ENCODE measurements at regions not wholly inside any gene's neighbourhood (a gene's known extent, or its start where the extent isn't known, plus 50 kb on each side); places are given as distances from the start of the nearest gene placed in this dataset.
A peak's percentile ranks its signal among the peaks of the same experiment; 100 is the strongest.
"Not testable (repeated sequence)": the region's sequence is repeated elsewhere in the genome, so short reads cannot be mapped to it uniquely, and the experiment has no call there.

GRCh38 chr3:146757759-146758158, 152.6 kb upstream of the PLSCR5 start:
- DNase-seq = no peak
- in situ Hi-C loops (cut with HindIII; ENCODE audit: low pct_ligation_motif_present, low pct_unique_long_range_greater_than_20kb, low sequenced_read_pairs) = no loop called here

GRCh38 chr3:146750196-146750595, 145.1 kb upstream of the PLSCR5 start:
- in situ Hi-C loops (cut with HindIII; ENCODE audit: low pct_ligation_motif_present, low pct_unique_long_range_greater_than_20kb, low sequenced_read_pairs) = no loop called here
- DNase-seq = no peak

GRCh38 chr3:146747928-146748327, 142.8 kb upstream of the PLSCR5 start:
- DNase-seq = peak; percentile 25
- in situ Hi-C loops (cut with HindIII; ENCODE audit: low pct_ligation_motif_present, low pct_unique_long_range_greater_than_20kb, low sequenced_read_pairs) = no loop called here

GRCh38 chr3:146747051-146747450, 141.9 kb upstream of the PLSCR5 start:
- in situ Hi-C loops (cut with HindIII; ENCODE audit: low pct_ligation_motif_present, low pct_unique_long_range_greater_than_20kb, low sequenced_read_pairs) = no loop called here
- no peak for DNase-seq

- in situ Hi-C loops (cut with HindIII; ENCODE audit: low pct_ligation_motif_present, low pct_unique_long_range_greater_than_20kb, low sequenced_read_pairs) = no loop called here
Observed at GRCh38 chr3:146746190-146746589, 141.0 kb upstream of the PLSCR5 start.

GRCh38 chr3:146739203-146739671, 134.1 kb upstream of the PLSCR5 start:
- in situ Hi-C loops (cut with HindIII; ENCODE audit: low pct_ligation_motif_present, low pct_unique_long_range_greater_than_20kb, low sequenced_read_pairs) = no loop called here
- no peak for DNase-seq

More at GRCh38 chr3:146746190-146746589, 141.0 kb upstream of the PLSCR5 start:
- no peak for DNase-seq

- in situ Hi-C loops (cut with HindIII; ENCODE audit: low pct_ligation_motif_present, low pct_unique_long_range_greater_than_20kb, low sequenced_read_pairs) = no loop called here
- no peak for DNase-seq
Observed at GRCh38 chr3:146732325-146732724, 127.2 kb upstream of the PLSCR5 start.

- no peak for DNase-seq
Observed at GRCh38 chr3:146715170-146715569, 110.0 kb upstream of the PLSCR5 start.

GRCh38 chr3:146712806-146713205, 107.7 kb upstream of the PLSCR5 start:
- in situ Hi-C loops (cut with HindIII; ENCODE audit: low pct_ligation_motif_present, low pct_unique_long_range_greater_than_20kb, low sequenced_read_pairs) = no loop called here
- DNase-seq = no peak

More at GRCh38 chr3:146715170-146715569, 110.0 kb upstream of the PLSCR5 start:
- in situ Hi-C loops (cut with HindIII; ENCODE audit: low pct_ligation_motif_present, low pct_unique_long_range_greater_than_20kb, low sequenced_read_pairs) = no loop called here

- DNase-seq = no peak
- in situ Hi-C loops (cut with HindIII; ENCODE audit: low pct_ligation_motif_present, low pct_unique_long_range_greater_than_20kb, low sequenced_read_pairs) = no loop called here
Observed at GRCh38 chr3:146709969-146710368, 104.8 kb upstream of the PLSCR5 start.

GRCh38 chr3:146705225-146705624, 100.1 kb upstream of the PLSCR5 start:
- in situ Hi-C loops (cut with HindIII; ENCODE audit: low pct_ligation_motif_present, low pct_unique_long_range_greater_than_20kb, low sequenced_read_pairs) = no loop called here
- DNase-seq = no peak

GRCh38 chr3:146702237-146702636, 97.1 kb upstream of the PLSCR5 start:
- in situ Hi-C loops (cut with HindIII; ENCODE audit: low pct_ligation_motif_present, low pct_unique_long_range_greater_than_20kb, low sequenced_read_pairs) = no loop called here
- DNase-seq = no peak

GRCh38 chr3:146701246-146701645, 96.1 kb upstream of the PLSCR5 start:
- in situ Hi-C loops (cut with HindIII; ENCODE audit: low pct_ligation_motif_present, low pct_unique_long_range_greater_than_20kb, low sequenced_read_pairs) = no loop called here
- no peak for DNase-seq

- in situ Hi-C loops (cut with HindIII; ENCODE audit: low pct_ligation_motif_present, low pct_unique_long_range_greater_than_20kb, low sequenced_read_pairs); DNase-seq: not testable (repeated sequence)
Observed at GRCh38 chr3:146700025-146700424, 94.9 kb upstream of the PLSCR5 start.

- in situ Hi-C loops (cut with HindIII; ENCODE audit: low pct_ligation_motif_present, low pct_unique_long_range_greater_than_20kb, low sequenced_read_pairs) = no loop called here
- DNase-seq = no peak
Observed at GRCh38 chr3:146692254-146692653, 87.1 kb upstream of the PLSCR5 start.

- in situ Hi-C loops (cut with HindIII; ENCODE audit: low pct_ligation_motif_present, low pct_unique_long_range_greater_than_20kb, low sequenced_read_pairs) = no loop called here
- DNase-seq = no peak
Observed at GRCh38 chr3:146685050-146685814, 80.1 kb upstream of the PLSCR5 start.

- no peak for DNase-seq
Observed at GRCh38 chr3:146682171-146682570, 77.0 kb upstream of the PLSCR5 start.

GRCh38 chr3:146680617-146681016, 75.5 kb upstream of the PLSCR5 start:
- DNase-seq = no peak
- in situ Hi-C loops (cut with HindIII; ENCODE audit: low pct_ligation_motif_present, low pct_unique_long_range_greater_than_20kb, low sequenced_read_pairs) = no loop called here

More at GRCh38 chr3:146682171-146682570, 77.0 kb upstream of the PLSCR5 start:
- in situ Hi-C loops (cut with HindIII; ENCODE audit: low pct_ligation_motif_present, low pct_unique_long_range_greater_than_20kb, low sequenced_read_pairs) = no loop called here

- in situ Hi-C loops (cut with HindIII; ENCODE audit: low pct_ligation_motif_present, low pct_unique_long_range_greater_than_20kb, low sequenced_read_pairs) = no loop called here
- no peak for DNase-seq
Observed at GRCh38 chr3:146679995-146680394, 74.8 kb upstream of the PLSCR5 start.

GRCh38 chr3:146679191-146679590, 74.0 kb upstream of the PLSCR5 start:
- no peak for DNase-seq
- in situ Hi-C loops (cut with HindIII; ENCODE audit: low pct_ligation_motif_present, low pct_unique_long_range_greater_than_20kb, low sequenced_read_pairs) = no loop called here
